HG03097 (cell line): ENCODE measurements at regions not wholly inside any gene's neighbourhood (a gene's known extent, or its start where the extent isn't known, plus 50 kb on each side); places are given as distances from the start of the nearest gene placed in this dataset.

ENCODE experiments used
- ATAC-seq: cut with Tn5 transposase; IDR thresholded peaks from one replicate; pipeline ENCODE4 v1.9.1; 2021; ENCODE audit not compliant: unreplicated experiment, low FRiP score

GRCh38 chr15:39188930-39189329, 391.9 kb upstream of the THBS1 start:
- ATAC-seq: no peak

DNA sequence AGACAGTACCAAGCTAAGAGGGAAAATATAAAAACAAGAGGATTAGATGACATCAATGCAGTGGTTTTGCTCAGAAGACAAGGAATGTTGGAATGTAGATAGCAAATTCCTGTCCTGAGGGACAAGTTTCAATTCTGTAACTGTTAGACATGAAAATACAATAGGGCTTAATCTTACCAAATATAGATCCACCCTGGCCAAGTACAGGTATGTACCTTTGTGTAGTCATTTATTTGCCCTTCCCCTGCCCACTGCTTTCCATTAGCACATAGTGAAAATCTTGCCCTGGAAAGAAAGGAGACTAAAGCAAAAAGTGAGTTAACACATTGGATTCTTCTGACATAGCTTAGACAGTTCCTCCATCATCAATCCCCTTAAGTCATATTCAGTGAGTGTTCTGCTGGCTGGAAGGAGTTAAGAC, 389.0 kb upstream of the THBS1 start:
- no peak for ATAC-seq

GRCh38 chr15:39192351-39192750, 388.5 kb upstream of the THBS1 start:
- ATAC-seq: no peak

- no peak for ATAC-seq
These were observed 387.8 kb upstream of the THBS1 start for GRCh38 chr15:39192979-39193560.

GRCh38 chr15:39193611-39194010, 387.3 kb upstream of the THBS1 start:
- no peak for ATAC-seq

- ATAC-seq: no peak
These were observed 386.6 kb upstream of the THBS1 start for GRCh38 chr15:39194106-39194830.

DNA sequence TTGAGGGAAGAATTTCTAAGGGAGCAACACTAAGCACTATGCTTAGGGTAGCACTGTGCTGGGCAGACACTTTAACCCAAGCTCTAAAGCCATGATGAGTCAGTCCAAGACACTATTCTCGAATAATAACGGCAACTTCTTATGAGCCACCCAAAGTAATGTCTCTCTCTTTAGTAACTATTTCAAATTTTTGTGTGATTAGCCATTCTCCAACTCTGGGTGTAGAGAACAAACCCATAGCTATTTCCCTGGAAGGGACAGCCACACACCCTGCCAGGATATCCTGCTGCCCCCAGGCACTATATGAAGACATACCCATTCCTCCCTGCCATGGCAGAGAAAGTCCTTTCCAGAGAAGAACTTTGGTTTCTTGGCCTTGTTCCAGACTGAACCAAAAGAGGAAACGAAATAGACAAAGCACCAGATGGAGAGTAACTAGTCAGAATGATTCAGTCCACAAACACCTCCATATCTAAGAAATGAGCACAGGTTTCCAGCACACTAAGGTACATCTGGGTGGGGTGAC, 384.9 kb upstream of the THBS1 start:
- ATAC-seq: no peak

DNA sequence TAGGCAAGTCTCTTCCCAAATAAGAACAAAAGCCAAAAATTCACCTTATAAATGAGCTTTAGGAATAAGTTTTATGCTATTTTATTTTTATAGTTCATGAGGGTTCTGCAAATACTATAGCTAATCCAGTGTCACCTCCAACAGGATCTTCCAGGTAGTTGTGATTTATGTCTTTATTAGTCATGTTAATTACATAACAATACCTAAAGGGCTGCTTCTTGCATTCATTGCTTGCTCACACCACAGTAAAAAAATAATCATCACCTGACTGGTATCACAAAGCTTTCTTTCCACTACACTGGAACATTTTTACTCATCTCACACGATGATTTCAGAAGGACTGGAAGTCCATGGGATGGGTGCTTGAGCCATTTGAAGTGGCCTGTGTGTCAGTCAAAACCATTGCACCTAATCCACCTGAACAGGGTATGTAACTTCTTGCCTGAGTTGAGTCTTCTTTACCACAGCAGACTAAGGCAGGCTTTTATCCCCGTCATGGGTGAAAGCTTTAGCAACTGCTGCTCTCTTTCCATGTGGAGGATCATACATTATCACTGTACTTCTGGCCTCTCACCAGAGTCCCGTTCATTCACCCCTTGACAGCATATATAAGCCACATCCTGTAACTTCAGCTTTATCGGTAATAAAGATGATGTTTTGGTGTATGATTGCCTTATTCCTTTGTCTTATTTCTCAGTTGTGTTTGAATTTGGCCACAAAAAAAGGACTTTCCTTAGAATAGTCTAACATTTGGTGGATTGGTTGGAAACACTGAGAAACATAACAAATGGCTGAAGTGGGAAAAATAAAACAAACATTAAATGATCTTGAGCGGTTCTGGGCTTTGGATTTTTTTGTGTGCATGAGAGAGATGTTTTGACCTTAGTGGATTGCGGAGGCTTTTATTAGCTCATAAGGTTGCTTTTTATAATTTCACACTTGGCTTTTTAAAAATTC, 382.6 kb upstream of the THBS1 start:
- ATAC-seq: no peak

- ATAC-seq: no peak
These were observed 381.8 kb upstream of the THBS1 start for GRCh38 chr15:39199076-39199475.

- ATAC-seq: no peak
These were observed 380.3 kb upstream of the THBS1 start for GRCh38 chr15:39200586-39200985.

GRCh38 chr15:39202641-39203040, 378.2 kb upstream of the THBS1 start:
- ATAC-seq: no peak

- no peak for ATAC-seq
These were observed 376.8 kb upstream of the THBS1 start for GRCh38 chr15:39204031-39204430.

- no peak for ATAC-seq
These were observed 375.8 kb upstream of the THBS1 start for GRCh38 chr15:39205081-39205480.

DNA sequence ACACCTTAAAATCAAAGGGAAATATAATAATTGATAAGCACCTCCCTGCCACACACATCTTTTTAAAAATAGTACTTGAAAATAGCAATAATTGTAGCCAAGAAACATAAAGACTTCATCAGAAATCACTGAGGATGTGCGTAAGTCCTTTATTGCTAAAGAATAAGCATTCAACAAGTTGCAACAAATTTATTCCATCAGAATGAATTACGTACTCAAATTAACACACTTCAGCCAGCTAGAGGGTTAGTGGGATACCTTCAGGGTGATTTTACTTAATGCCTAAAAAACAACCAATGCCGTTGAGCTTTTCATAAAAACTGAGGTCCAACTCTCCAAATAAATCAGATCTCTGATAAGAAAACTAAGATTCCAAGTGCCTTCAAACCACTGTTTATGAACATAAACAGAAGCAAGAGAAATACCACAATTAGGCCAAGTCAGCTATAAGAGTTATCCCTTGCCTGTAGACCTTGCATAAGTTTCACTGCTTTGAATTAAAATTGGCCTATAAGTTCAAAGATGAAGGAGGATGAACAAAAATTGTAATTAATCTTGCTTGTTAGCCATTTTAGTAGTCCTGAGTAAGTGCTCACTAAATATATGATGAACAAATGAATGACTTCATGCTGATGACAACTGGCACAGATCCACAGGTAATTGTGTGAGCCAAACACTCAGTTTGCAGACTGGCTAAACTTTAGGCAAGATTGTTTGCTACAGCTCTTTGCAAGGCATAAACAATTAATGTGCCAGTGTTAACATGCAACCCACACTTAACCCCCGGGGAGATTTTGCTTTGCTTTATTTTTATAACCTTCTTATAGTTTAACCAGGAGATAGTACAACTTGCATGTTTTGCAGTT, 375.1 kb upstream of the THBS1 start:
- no peak for ATAC-seq

GRCh38 chr15:39207532-39208115, 373.3 kb upstream of the THBS1 start:
- no peak for ATAC-seq

DNA sequence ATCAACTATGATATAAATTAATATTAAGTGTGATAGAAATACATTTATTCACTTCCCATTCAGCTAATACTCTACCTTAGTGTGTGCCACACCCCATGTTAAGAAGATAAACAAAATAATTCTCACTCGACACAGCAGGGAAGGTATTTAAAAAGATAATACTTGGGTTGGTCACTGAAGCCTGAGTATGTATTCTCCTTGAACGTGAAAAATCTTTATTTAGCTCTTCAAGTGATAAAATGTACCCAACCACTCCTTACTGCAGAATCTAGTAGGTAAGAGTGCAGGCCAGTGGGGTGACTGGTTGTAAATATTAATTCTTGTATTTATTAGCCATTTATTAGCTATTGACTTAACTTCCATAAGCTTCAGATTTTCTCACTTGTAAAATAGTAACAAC, 372.7 kb upstream of the THBS1 start:
- ATAC-seq: no peak

GRCh38 chr15:39209548-39210211, 371.2 kb upstream of the THBS1 start:
- no peak for ATAC-seq

DNA sequence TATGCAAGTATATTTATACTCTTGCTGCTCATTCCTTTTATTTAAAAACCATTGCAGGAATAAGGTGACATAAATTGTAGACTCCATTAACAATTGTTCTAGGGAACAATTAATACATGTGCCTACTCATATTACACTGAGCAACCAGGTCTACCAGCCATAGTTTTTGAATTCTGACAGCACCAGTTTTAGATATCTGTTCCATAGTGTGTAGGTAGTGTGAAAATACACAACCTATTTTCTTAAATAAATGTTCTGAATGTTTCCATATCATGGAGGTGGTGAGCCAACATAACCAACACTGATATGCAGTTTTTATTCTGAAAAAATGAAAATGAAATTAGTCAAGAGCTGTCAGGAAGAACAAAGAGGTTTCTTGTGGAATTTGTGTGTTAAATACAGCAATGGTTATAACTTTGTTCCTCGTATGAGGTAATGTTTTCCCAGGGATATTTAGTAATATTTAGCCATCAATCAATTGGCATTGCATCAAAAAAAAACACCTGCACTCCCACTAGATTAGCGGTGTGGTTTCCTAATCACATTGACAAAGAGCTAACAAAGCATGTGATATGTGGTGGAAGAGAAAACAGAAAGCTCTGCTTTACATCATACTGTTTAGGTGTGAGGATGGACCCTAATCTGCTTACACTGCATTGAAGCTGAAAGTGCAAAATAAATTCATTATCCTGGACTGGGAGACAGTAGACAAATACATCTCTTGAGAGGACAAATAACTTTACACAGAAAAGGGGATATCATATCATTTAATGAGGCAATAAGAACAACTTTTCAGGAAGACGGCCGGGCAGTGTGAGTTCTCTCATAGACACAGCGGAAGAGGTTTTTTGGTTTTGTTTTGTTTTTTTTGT, 369.5 kb upstream of the THBS1 start:
- no peak for ATAC-seq
